ENCODE measurements at regions not wholly inside any gene's neighbourhood (a gene's known extent, or its start where the extent isn't known, plus 50 kb on each side); places are given as distances from the start of the nearest gene placed in this dataset.
A peak's percentile ranks its signal among the peaks of the same experiment; 100 is the strongest.

GRCh38 chr15:70427167-70428120 is 329.7 kb upstream of the TLE3 start:
- TF ChIP-seq, protein P1, sequence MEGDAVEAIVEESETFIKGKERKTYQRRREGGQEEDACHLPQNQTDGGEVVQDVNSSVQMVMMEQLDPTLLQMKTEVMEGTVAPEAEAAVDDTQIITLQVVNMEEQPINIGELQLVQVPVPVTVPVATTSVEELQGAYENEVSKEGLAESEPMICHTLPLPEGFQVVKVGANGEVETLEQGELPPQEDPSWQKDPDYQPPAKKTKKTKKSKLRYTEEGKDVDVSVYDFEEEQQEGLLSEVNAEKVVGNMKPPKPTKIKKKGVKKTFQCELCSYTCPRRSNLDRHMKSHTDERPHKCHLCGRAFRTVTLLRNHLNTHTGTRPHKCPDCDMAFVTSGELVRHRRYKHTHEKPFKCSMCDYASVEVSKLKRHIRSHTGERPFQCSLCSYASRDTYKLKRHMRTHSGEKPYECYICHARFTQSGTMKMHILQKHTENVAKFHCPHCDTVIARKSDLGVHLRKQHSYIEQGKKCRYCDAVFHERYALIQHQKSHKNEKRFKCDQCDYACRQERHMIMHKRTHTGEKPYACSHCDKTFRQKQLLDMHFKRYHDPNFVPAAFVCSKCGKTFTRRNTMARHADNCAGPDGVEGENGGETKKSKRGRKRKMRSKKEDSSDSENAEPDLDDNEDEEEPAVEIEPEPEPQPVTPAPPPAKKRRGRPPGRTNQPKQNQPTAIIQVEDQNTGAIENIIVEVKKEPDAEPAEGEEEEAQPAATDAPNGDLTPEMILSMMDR (IDR thresholded peaks at IDR 0.05; ENCODE audit: low read depth, low read length): peak; percentile 36
- ChIA-PET POLR2A (no interaction called here), CTCF (no interaction called here)
- H3K27ac ChIP-seq (ENCODE audit: low read depth, low read length): no peak overlapping the region
- no peak overlapping the region for H3K4me3 ChIP-seq (ENCODE audit: low read depth, low read length)
- H3K9me3 ChIP-seq (ENCODE audit: control insufficient read depth, insufficient read depth, low read length): no peaks in the 10 kb centered on the region; the same call in 1 of the 2 replicates
- DNase-seq (ENCODE audit: low read depth, low spot score): no peak
- peaks cover 21% of the 10 kb centered on the region for H3K27me3 ChIP-seq (ENCODE audit: control insufficient read depth, insufficient read depth, low read length)

GRCh38 chr15:70426096-70426821 is 328.5 kb upstream of the TLE3 start:
- Histone ChIP-seq H3K27ac (ENCODE audit: low read depth, low read length) (no peak overlapping the region), H3K4me3 (ENCODE audit: low read depth, low read length) (no peak overlapping the region), H3K27me3 (ENCODE audit: control insufficient read depth, insufficient read depth, low read length) (peaks cover 32% of the 10 kb centered on the region), H3K9me3 (ENCODE audit: control insufficient read depth, insufficient read depth, low read length) (no peaks in the 10 kb centered on the region; the same call in 1 of the 2 replicates)
- ChIA-PET POLR2A (no interaction called here), CTCF (no interaction called here)
- TF ChIP-seq, protein P1 (IDR thresholded peaks at IDR 0.05; ENCODE audit: low read depth, low read length): no peak
- DNase-seq (ENCODE audit: low read depth, low spot score): no peak

DNA sequence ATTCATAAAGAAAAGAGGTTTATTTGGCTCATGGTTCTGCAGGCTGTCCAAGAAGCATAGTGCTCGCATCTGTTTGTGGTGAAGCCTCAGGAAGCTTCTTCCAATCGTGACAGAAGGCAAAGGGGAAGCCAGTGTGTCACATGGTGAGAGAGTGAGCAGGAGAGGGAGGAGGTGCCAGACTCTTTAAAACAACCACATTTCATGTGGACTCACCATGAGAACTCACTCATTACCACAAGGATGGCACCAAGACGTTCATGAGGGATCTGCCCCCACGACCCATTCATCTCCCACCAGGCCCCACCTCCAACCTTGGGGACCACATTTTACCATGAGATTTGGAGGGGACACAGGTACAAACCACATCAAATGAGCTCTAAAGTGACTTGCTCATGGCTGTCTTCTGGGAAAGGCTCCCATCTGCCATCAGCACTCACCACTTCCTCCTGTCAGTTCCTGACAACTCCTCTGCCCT is 327.3 kb upstream of the TLE3 start:
- no peak for DNase-seq (ENCODE audit: low read depth, low spot score)
- CTCF ChIA-PET: no interaction called here
- H3K4me3 ChIP-seq (ENCODE audit: low read depth, low read length): no peak overlapping the region
- POLR2A ChIA-PET: no interaction called here
- no peak overlapping the region for H3K27ac ChIP-seq (ENCODE audit: low read depth, low read length)
- TF ChIP-seq, protein P1 (IDR thresholded peaks at IDR 0.05; ENCODE audit: low read depth, low read length): no peak
- H3K9me3 ChIP-seq (ENCODE audit: control insufficient read depth, insufficient read depth, low read length): no peaks in the 10 kb centered on the region; the same call in 1 of the 2 replicates
- peaks cover 38% of the 10 kb centered on the region for H3K27me3 ChIP-seq (ENCODE audit: control insufficient read depth, insufficient read depth, low read length)

GRCh38 chr15:70423267-70423666 is 325.6 kb upstream of the TLE3 start:
- H3K27me3 ChIP-seq (ENCODE audit: control insufficient read depth, insufficient read depth, low read length): peaks cover 51% of the 10 kb centered on the region
- CTCF ChIA-PET: interaction anchor here (1.0 kb wide), 1 partner anchor 65 kb away, joined by 3 read pairs; no protein-coding TSS in a partner anchor

More at GRCh38 chr15:70423267-70423666, 325.6 kb upstream of the TLE3 start:
- no peak for DNase-seq (ENCODE audit: low read depth, low spot score)
- Histone ChIP-seq H3K27ac (ENCODE audit: low read depth, low read length) (no peak overlapping the region), H3K9me3 (ENCODE audit: control insufficient read depth, insufficient read depth, low read length) (no peaks in the 10 kb centered on the region; the same call in 1 of the 2 replicates), H3K4me3 (ENCODE audit: low read depth, low read length) (no peak overlapping the region)
- POLR2A ChIA-PET: no interaction called here
- TF ChIP-seq, protein P1 (IDR thresholded peaks at IDR 0.05; ENCODE audit: low read depth, low read length): no peak

Data from AG04450 (cell line).